Pancreas (tissue), 10 donors: ENCODE measurements at regions not wholly inside any gene's neighbourhood (a gene's known extent, or its start where the extent isn't known, plus 50 kb on each side); places are given as distances from the start of the nearest gene placed in this dataset.

ENCODE experiments used
- ATAC-seq, 4 donors: fragments of 200-7000 bp; cut with Tn5 transposase; one replicate each; pipeline versions ENCODE4 v1.8.0 to v1.9.1; 2020; ENCODE audit warnings: mild to moderate bottlenecking in 4 of 4, moderate library complexity in 4 of 4
- DNase-seq, 6 donors: peaks; one replicate each; pipeline ENCODE4 v3.0.0-alpha.2; 2020
- FAIRE-seq: peaks from 2 replicates; lab custom pipeline; 2012; peaks lifted over from hg19 to GRCh38; lab: Jason Lieb, UNC
- H3K27ac ChIP-seq, 4 donors: fragments of 200-600 bp; sonication (generic); 1 replicate in 3 of 4; 2 replicates in 1 of 4; pipeline versions ENCODE4 v1.5.0 to v1.8.0; 2020
- H3K27me3 ChIP-seq, 4 donors: fragments of 200-600 bp; one replicate each; pipeline ENCODE4 v1.8.0; 2021
- H3K36me3 ChIP-seq, 3 donors: fragments of 200-600 bp; sonication (generic) in 1 of 3; one replicate each; pipeline versions ENCODE4 v1.5.0 to v1.8.0; 2020 to 2021
- H3K4me1 ChIP-seq, 3 donors: fragments of 200-600 bp; one replicate each; pipeline ENCODE4 v1.8.0; 2021
- H3K4me3 ChIP-seq, 4 donors: fragments of 200-600 bp; sonication (generic) in 2 of 4; one replicate each; pipeline versions ENCODE4 v1.5.0 to v1.8.0; 2020 to 2021
- H3K9me3 ChIP-seq, 4 donors: fragments of 200-600 bp; one replicate each; pipeline ENCODE4 v1.8.0; 2021
- CTCF ChIP-seq, 4 donors: fragments of 200-600 bp; sonication (generic) in 3 of 4; IDR thresholded peaks; one replicate each; pipeline versions ENCODE4 v1.5.0 to v1.8.0; 2021; ENCODE audit warnings: antibody characterized with exemption in 4 of 4
- WGBS, 2 donors: extraction: QIAGEN DNeasy Blood & Tissue Kit; methylation state at CpG; one replicate each; pipeline ENCODE4 v1.1.7; 2013; 5-methylcytosine and 5-hydroxymethylcytosine counted together
- intact Hi-C, 3 donors: fragments of 100-400 bp; cut with DNase I; formaldehyde crosslinking; loops; one replicate each; pipeline versions ENCODE4 v1.11.1 to v1.14.2; 2022
- donor health status: healthy with polysubstance abuse.
- donor health status: DM: no; HTN: no; CAD: no; lungs with moderate emphysema.
- donor health status: DM: no; HTN: no; CAD: no.
- donor health status: control.
- donor health status: control.
- donor health status: Bipolar disorder and iron deficiency.
- donor health status: DM: yes; HTN: yes; CAD: no.
- donor health status: DM: no; HTN: no; CAD: no.
- donor health status: DM: no; HTN: no; CAD: no.
- donor health status: DM: yes; HTN: yes; CAD: no.

DNA sequence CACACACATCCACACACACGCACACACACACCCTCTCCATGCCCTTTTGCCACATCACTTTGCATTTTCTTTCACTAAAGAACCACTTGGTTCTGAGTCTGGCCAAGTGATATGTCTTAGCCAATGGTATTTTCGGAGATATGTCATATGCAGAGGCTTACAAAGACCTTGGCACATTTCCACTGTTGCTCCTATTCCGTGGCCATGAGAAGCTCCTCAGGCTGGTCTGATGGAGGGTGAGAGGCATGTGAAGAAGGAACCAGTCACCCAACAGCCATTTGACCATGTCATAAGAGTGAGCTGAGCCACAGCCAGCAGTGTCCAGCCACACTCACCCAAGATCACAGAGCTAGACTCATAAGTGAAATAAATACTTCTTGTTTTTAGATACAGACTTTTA is 212.6 kb upstream of the NAV2 start:
- no peak for ATAC-seq
- FAIRE-seq: no peak
- TF ChIP-seq CTCF (IDR thresholded peaks at IDR 0.05): no peak
- H3K27ac ChIP-seq: no peak overlapping the region
- H3K9me3 ChIP-seq: no peaks in the 10 kb centered on the region
- H3K4me3 ChIP-seq: no peak overlapping the region
- intact Hi-C loops: no loop called here
- WGBS, 2 donors: 55 to 67% methylated on average over 3 of the region's 3 CpGs
- no peak for DNase-seq
- no peaks in the 10 kb centered on the region for H3K36me3 ChIP-seq
- H3K27me3 ChIP-seq: no peaks in the 10 kb centered on the region
- H3K4me1 ChIP-seq: no peaks in the 10 kb centered on the region

GRCh38 chr11:19499026-19499669 is 213.5 kb upstream of the NAV2 start:
- Histone ChIP-seq H3K4me1 (no peaks in the 10 kb centered on the region), H3K27ac (no peak overlapping the region), H3K9me3 (no peaks in the 10 kb centered on the region), H3K4me3 (no peak overlapping the region), H3K27me3 (no peaks in the 10 kb centered on the region), H3K36me3 (no peaks in the 10 kb centered on the region)
- intact Hi-C loops: no loop called here
- no peak for ATAC-seq
- no peak for DNase-seq
- WGBS, 2 donors: 50 to 56% methylated on average over 4 of the region's 4 CpGs
- no peak for FAIRE-seq
- TF ChIP-seq CTCF (IDR thresholded peaks at IDR 0.05): no peak

DNA sequence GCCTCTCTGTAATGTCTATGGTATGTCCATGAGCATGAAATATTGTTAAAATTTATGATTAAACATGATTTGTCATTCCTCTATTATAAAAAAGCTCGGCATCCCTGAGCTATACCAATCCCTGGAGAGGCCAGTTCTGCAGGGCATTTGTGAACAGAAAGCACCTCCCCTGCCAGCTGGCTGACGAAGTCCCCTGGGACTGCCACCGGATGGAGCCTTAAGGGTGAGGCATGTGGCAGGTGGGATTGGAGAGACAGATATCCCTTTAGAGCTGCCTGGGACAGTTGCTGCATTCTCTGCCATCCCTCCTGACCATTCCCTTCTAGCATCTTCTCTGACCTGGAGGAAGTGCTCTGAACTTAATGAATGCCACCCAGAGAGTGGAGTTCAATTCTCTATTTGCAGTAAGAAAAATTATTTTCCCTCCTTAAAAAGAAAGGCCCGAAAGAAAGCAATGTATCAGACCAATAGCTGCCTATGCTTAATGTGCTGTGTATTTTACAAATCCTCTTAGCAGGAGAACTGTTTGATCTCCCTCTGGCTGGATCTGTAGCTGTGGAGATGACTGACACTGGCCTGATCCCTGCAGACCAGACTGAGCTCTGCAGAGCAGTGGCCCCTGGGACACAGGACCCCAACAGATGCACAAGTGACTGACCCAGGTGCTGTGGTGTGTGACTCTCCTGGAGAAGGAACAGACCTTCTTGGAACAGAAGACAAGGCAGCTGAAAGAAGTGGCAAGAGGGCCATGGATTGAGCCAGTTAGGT is 219.0 kb upstream of the NAV2 start:
- no peak for ATAC-seq

GRCh38 chr11:19482319-19483100 is 230.1 kb upstream of the NAV2 start:
- WGBS, 2 donors: 77 to 78% methylated on average over 6 of the region's 6 CpGs
- Histone ChIP-seq H3K9me3 (no peaks in the 10 kb centered on the region), H3K4me1 (no peaks in the 10 kb centered on the region), H3K36me3 (no peaks in the 10 kb centered on the region), H3K27ac (no peak overlapping the region), H3K4me3 (no peak overlapping the region), H3K27me3 (no peaks in the 10 kb centered on the region)
- no peak for DNase-seq
- TF ChIP-seq CTCF (IDR thresholded peaks at IDR 0.05): no peak
- no peak for FAIRE-seq
- intact Hi-C loops: no loop called here
- ATAC-seq: no peak

More for the DNA sequence above, 219.0 kb upstream of the NAV2 start:
- Histone ChIP-seq H3K36me3 (no peaks in the 10 kb centered on the region), H3K27me3 (no peaks in the 10 kb centered on the region), H3K9me3 (no peaks in the 10 kb centered on the region), H3K27ac (no peak overlapping the region), H3K4me1 (no peaks in the 10 kb centered on the region), H3K4me3 (no peak overlapping the region)
- intact Hi-C loops: no loop called here
- DNase-seq (no peak), FAIRE-seq (no peak)
- WGBS, 2 donors: 64% methylated on average over 4 of the region's 4 CpGs
- no peak for TF ChIP-seq CTCF (IDR thresholded peaks at IDR 0.05)
